Liver (tissue), 8 donors: ENCODE measurements at regions not wholly inside any gene's neighbourhood (a gene's known extent, or its start where the extent isn't known, plus 50 kb on each side); places are given as distances from the start of the nearest gene placed in this dataset.

Source experiments
- DNase-seq: peaks from one replicate; pipeline ENCODE4 v3.0.0-alpha.2; 2017; ENCODE audit warnings: low spot score
- H3K27ac ChIP-seq, 2 donors: one replicate each; pipeline ENCODE4 v1.7.0; 2013; ENCODE audit warnings: inconsistent platforms in 2 of 2, low read length in 2 of 2, control low read depth in 1 of 2, low read depth in 1 of 2, mild to moderate bottlenecking in 1 of 2
- H3K27me3 ChIP-seq, 4 donors: one replicate each; pipeline versions ENCODE4 v1.6.1 to v1.7.0; 2013; ENCODE audit warnings: low read length in 3 of 4, inconsistent platforms in 1 of 4, mild to moderate bottlenecking in 1 of 4, moderate library complexity in 1 of 4; ENCODE audit not compliant: control insufficient read depth in 4 of 4, insufficient read depth in 4 of 4
- H3K36me3 ChIP-seq, 4 donors: one replicate each; pipeline versions ENCODE4 v1.6.1 to v1.7.0; 2013; ENCODE audit warnings: low read length in 3 of 4, mild to moderate bottlenecking in 3 of 4, low read depth in 1 of 4, moderate library complexity in 1 of 4; ENCODE audit not compliant: control insufficient read depth in 4 of 4, insufficient read depth in 3 of 4
- H3K4me1 ChIP-seq, 4 donors: one replicate each; pipeline versions ENCODE4 v1.6.1 to v1.7.0; 2013; ENCODE audit warnings: low read length in 3 of 4, mild to moderate bottlenecking in 3 of 4, moderate library complexity in 1 of 4; ENCODE audit not compliant: control insufficient read depth in 4 of 4, insufficient read depth in 4 of 4
- H3K4me3 ChIP-seq, 3 donors: one replicate each; pipeline versions ENCODE4 v1.6.1 to v1.7.0; 2013; ENCODE audit warnings: low read length in 3 of 3, control low read depth in 1 of 3, low read depth in 1 of 3, mild to moderate bottlenecking in 1 of 3
- H3K9ac ChIP-seq, 2 donors: one replicate each; pipeline ENCODE4 v1.7.0; 2013; ENCODE audit warnings: low read length in 2 of 2, mild to moderate bottlenecking in 2 of 2, moderate library complexity in 2 of 2, control low read depth in 1 of 2, low read depth in 1 of 2
- H3K9me3 ChIP-seq, 4 donors: one replicate each; pipeline versions ENCODE4 v1.6.1 to v1.7.0; 2013; ENCODE audit warnings: low read length in 3 of 4; ENCODE audit not compliant: control insufficient read depth in 4 of 4
- EGR1 ChIP-seq, 2 donors: IDR thresholded peaks; 2 replicates each; pipeline ENCODE4 v1.6.1; 2016 to 2018; ENCODE audit warnings: antibody characterized with exemption in 2 of 2, low read depth in 2 of 2
- FOXA1 ChIP-seq: IDR thresholded peaks from 2 replicates; pipeline ENCODE4 v1.6.1; 2016; ENCODE audit warnings: antibody characterized with exemption
- FOXA2 ChIP-seq: IDR thresholded peaks from 2 replicates; pipeline ENCODE4 v1.6.1; 2016; ENCODE audit warnings: antibody characterized with exemption
- GABPA ChIP-seq, 2 donors: IDR thresholded peaks in 1 of 2; conservative IDR thresholded peaks in 1 of 2; 2 replicates each; pipeline ENCODE4 v1.6.1; 2016; ENCODE audit warnings: antibody characterized with exemption in 2 of 2, mild to moderate bottlenecking in 1 of 2, moderate library complexity in 1 of 2
- HNF4A ChIP-seq, 2 donors: conservative IDR thresholded peaks; 2 replicates each; pipeline ENCODE4 v1.6.1; 2016; ENCODE audit warnings: antibody characterized with exemption in 2 of 2, mild to moderate bottlenecking in 2 of 2
- HNF4G ChIP-seq: IDR thresholded peaks from 2 replicates; pipeline ENCODE4 v1.6.1; 2016; ENCODE audit warnings: antibody characterized with exemption
- JUND ChIP-seq, 2 donors: IDR thresholded peaks; 2 replicates each; pipeline ENCODE4 v1.6.1; 2016; ENCODE audit warnings: antibody characterized with exemption in 2 of 2
- NR2F2 ChIP-seq: IDR thresholded peaks from 2 replicates; pipeline ENCODE4 v1.6.1; 2016; ENCODE audit warnings: antibody characterized with exemption
- RAD21 ChIP-seq, 2 donors: IDR thresholded peaks; 2 replicates each; pipeline ENCODE4 v1.6.1; 2016; ENCODE audit warnings: antibody characterized with exemption in 2 of 2, mild to moderate bottlenecking in 2 of 2
- RXRA ChIP-seq, 2 donors: IDR thresholded peaks; 2 replicates each; pipeline ENCODE4 v1.6.1; 2017 to 2018; ENCODE audit warnings: antibody characterized with exemption in 2 of 2, mild to moderate bottlenecking in 1 of 2
- SP1 ChIP-seq: IDR thresholded peaks from 2 replicates; pipeline ENCODE4 v1.6.1; 2018; ENCODE audit warnings: antibody characterized with exemption, mild to moderate bottlenecking
- TAF1 ChIP-seq: conservative IDR thresholded peaks from 2 replicates; pipeline ENCODE4 v1.6.1; 2016; ENCODE audit warnings: antibody characterized with exemption, mild to moderate bottlenecking
- YY1 ChIP-seq: IDR thresholded peaks from 2 replicates; pipeline ENCODE4 v1.6.1; 2016; ENCODE audit warnings: antibody characterized with exemption, mild to moderate bottlenecking
- WGBS: extraction: QIAGEN DNeasy Blood & Tissue Kit; methylation state at CpG from one replicate; pipeline ENCODE4 v1.1.7; 2013; 5-methylcytosine and 5-hydroxymethylcytosine counted together
- TF ChIP-seq, protein P1 (sequence below): IDR thresholded peaks from 2 replicates; pipeline ENCODE4 v1.6.1; 2016; ENCODE audit warnings: antibody characterized with exemption
- TF ChIP-seq, protein P2 (sequence below): fragments of 150-350 bp; IDR thresholded peaks from 2 replicates; pipeline ENCODE4 v1.5.1; 2017; ENCODE audit warnings: improper control_type of control experiment, low read depth, low read length; ENCODE audit not compliant: missing input control
- TF ChIP-seq, protein P3 (sequence below): IDR thresholded peaks from 2 replicates; pipeline ENCODE4 v1.6.1; 2016; ENCODE audit warnings: antibody characterized with exemption, mild to moderate bottlenecking
- donor health status: healthy.
- donor health status: healthy.
- donor health status: healthy.
- donor health status: healthy.
- donor health status: healthy.

DNA sequence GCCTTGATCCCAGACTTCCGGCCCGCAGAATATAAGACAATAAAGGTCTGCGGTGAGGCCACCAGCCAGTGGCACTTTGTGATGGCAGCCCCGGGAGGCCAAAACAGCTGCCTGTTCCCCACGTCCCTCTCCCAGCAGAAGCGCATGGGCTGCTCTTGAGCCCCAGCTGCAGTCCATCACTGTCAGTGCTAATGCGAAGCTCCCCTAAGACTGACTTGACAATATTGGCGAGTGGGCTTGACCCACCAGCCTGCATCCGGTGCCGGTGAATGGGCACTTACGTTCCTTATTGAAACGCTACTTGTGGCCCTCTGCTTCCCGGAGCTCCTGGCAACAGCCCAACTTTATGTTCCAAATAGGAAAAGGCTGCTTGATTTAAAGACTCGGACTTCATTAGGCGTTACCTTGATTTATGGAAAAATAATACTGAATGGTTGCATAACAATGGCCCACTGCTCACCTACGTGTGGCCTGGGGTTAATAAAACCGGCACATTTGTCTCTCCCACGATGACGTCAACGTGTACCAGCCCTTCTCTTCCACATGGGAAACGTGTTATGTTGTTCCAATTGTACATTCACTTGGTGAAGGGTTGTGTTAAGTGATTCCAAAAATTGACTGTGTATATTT, 93.4 kb upstream of the SEPTIN5 start:
- Histone ChIP-seq H3K27me3 (no peaks in the 10 kb centered on the region), H3K9ac (no peak overlapping the region), H3K4me1 (no peaks in the 10 kb centered on the region), H3K27ac (no peak overlapping the region), H3K4me3 (no peak overlapping the region), H3K9me3 (no peaks in the 10 kb centered on the region), H3K36me3 (no peaks in the 10 kb centered on the region)
- TF ChIP-seq, protein P1, sequence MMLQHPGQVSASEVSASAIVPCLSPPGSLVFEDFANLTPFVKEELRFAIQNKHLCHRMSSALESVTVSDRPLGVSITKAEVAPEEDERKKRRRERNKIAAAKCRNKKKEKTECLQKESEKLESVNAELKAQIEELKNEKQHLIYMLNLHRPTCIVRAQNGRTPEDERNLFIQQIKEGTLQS: no peak
- TF ChIP-seq FOXA1 (no peak), RXRA (IDR thresholded peaks at IDR 0.05) (no peak), NR2F2 (no peak), FOXA2 (no peak), YY1 (no peak), GABPA (IDR thresholded peaks at IDR 0.05 in 1 of 2, conservative IDR thresholded peaks at IDR 0.05 in 1 of 2) (no peak), JUND (IDR thresholded peaks at IDR 0.05) (no peak), RAD21 (IDR thresholded peaks at IDR 0.05) (no peak), EGR1 (IDR thresholded peaks at IDR 0.05; ENCODE audit: low read depth in 2 of 2) (no peak), HNF4G (no peak), TAF1 (no peak)
- TF ChIP-seq, protein P2, sequence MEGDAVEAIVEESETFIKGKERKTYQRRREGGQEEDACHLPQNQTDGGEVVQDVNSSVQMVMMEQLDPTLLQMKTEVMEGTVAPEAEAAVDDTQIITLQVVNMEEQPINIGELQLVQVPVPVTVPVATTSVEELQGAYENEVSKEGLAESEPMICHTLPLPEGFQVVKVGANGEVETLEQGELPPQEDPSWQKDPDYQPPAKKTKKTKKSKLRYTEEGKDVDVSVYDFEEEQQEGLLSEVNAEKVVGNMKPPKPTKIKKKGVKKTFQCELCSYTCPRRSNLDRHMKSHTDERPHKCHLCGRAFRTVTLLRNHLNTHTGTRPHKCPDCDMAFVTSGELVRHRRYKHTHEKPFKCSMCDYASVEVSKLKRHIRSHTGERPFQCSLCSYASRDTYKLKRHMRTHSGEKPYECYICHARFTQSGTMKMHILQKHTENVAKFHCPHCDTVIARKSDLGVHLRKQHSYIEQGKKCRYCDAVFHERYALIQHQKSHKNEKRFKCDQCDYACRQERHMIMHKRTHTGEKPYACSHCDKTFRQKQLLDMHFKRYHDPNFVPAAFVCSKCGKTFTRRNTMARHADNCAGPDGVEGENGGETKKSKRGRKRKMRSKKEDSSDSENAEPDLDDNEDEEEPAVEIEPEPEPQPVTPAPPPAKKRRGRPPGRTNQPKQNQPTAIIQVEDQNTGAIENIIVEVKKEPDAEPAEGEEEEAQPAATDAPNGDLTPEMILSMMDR: no peak
- DNase-seq: no peak
- 81% methylated on average over 21 of the region's 21 CpGs for WGBS

DNA sequence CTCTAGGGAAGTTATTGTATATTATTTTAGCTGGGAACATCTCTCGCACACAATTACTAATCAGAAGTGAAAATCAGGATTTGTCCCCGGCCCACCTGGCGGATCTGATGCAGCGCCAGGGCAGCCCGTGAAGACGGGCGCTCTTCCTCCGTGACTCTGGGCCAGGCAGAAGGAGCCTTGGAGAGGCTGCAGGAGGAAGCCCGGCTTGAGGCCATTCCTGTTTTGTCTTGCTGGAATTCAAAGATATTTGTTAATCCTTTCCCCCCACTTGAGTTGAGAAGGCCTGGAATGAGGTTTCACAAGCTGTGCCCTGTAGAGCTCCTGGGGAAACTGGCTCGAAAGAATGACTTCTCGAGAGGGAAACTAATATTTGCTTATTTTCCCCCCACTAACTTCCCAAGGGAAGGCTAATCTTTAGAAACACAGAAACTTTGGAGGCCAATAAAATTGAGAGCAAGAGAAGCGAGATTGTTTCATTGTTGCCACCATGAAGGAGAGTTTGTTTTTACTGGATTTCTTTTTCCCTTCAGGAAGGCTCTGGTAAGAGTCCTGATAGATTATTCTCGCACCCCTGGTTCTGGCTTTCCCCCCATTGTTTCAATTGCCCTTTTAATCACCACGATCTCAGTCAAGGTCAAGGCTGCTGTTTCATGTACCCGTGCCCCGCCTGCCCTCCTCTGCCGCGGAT, 92.8 kb upstream of the SEPTIN5 start:
- Histone ChIP-seq H3K4me3 (no peak overlapping the region), H3K4me1 (no peaks in the 10 kb centered on the region), H3K9me3 (no peaks in the 10 kb centered on the region), H3K9ac (no peak overlapping the region), H3K36me3 (no peaks in the 10 kb centered on the region), H3K27ac (no peak overlapping the region), H3K27me3 (no peaks in the 10 kb centered on the region)
- no peak for TF ChIP-seq FOXA2
- TF ChIP-seq GABPA (IDR thresholded peaks at IDR 0.05 in 1 of 2, conservative IDR thresholded peaks at IDR 0.05 in 1 of 2): no peak
- no peak for TF ChIP-seq YY1
- TF ChIP-seq SP1: no peak
- DNase-seq: no peak
- WGBS: 84% methylated on average over 18 of the region's 18 CpGs

DNA sequence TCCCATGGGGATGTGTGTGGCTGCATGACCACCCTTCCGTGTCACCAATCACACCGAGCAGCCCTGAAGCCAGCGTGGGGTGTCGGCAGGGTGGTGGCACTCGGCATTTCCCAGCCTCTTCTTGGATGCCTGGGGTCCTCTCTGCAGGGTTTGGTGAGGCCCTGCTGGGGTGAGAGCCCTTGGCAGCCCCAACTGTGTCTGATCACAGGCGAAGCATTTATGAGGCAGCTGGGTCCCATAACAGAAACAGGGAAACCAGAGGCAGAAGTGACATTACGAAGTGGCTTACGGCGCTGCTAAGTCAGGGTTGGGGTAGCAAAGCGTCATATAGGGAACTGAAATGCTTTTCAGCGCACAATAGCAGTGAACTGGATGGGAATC, 92.3 kb upstream of the SEPTIN5 start:
- WGBS: 77% methylated on average over 11 of the region's 11 CpGs
- no peaks in the 10 kb centered on the region for H3K36me3 ChIP-seq
- no peak overlapping the region for H3K9ac ChIP-seq
- no peaks in the 10 kb centered on the region for H3K27me3 ChIP-seq
- H3K4me3 ChIP-seq: no peak overlapping the region
- DNase-seq: no peak
- H3K9me3 ChIP-seq: no peaks in the 10 kb centered on the region
- no peak overlapping the region for H3K27ac ChIP-seq
- no peaks in the 10 kb centered on the region for H3K4me1 ChIP-seq
- TF ChIP-seq HNF4A (conservative IDR thresholded peaks at IDR 0.05) (no peak), FOXA1 (no peak), RXRA (IDR thresholded peaks at IDR 0.05) (no peak), JUND (IDR thresholded peaks at IDR 0.05) (no peak), GABPA (IDR thresholded peaks at IDR 0.05 in 1 of 2, conservative IDR thresholded peaks at IDR 0.05 in 1 of 2) (no peak), RAD21 (IDR thresholded peaks at IDR 0.05) (no peak), FOXA2 (no peak), EGR1 (IDR thresholded peaks at IDR 0.05; ENCODE audit: low read depth in 2 of 2) (no peak), SP1 (no peak), HNF4G (no peak)
- TF ChIP-seq, protein P2: no peak
- TF ChIP-seq, protein P3, sequence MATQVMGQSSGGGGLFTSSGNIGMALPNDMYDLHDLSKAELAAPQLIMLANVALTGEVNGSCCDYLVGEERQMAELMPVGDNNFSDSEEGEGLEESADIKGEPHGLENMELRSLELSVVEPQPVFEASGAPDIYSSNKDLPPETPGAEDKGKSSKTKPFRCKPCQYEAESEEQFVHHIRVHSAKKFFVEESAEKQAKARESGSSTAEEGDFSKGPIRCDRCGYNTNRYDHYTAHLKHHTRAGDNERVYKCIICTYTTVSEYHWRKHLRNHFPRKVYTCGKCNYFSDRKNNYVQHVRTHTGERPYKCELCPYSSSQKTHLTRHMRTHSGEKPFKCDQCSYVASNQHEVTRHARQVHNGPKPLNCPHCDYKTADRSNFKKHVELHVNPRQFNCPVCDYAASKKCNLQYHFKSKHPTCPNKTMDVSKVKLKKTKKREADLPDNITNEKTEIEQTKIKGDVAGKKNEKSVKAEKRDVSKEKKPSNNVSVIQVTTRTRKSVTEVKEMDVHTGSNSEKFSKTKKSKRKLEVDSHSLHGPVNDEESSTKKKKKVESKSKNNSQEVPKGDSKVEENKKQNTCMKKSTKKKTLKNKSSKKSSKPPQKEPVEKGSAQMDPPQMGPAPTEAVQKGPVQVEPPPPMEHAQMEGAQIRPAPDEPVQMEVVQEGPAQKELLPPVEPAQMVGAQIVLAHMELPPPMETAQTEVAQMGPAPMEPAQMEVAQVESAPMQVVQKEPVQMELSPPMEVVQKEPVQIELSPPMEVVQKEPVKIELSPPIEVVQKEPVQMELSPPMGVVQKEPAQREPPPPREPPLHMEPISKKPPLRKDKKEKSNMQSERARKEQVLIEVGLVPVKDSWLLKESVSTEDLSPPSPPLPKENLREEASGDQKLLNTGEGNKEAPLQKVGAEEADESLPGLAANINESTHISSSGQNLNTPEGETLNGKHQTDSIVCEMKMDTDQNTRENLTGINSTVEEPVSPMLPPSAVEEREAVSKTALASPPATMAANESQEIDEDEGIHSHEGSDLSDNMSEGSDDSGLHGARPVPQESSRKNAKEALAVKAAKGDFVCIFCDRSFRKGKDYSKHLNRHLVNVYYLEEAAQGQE: no peak
